Left kidney (tissue), 1 donor: ENCODE measurements at regions not wholly inside any gene's neighbourhood (a gene's known extent, or its start where the extent isn't known, plus 50 kb on each side); places are given as distances from the start of the nearest gene placed in this dataset.

Experiments
- DNase-seq: peaks from one replicate; pipeline ENCODE4 v3.0.0-alpha.2; 2013

GRCh38 chr11:37409124-37409523 is 811.1 kb upstream of the RAG2 start:
- no peak for DNase-seq

GRCh38 chr11:37407461-37407860 is 809.4 kb upstream of the RAG2 start:
- DNase-seq = no peak

DNA sequence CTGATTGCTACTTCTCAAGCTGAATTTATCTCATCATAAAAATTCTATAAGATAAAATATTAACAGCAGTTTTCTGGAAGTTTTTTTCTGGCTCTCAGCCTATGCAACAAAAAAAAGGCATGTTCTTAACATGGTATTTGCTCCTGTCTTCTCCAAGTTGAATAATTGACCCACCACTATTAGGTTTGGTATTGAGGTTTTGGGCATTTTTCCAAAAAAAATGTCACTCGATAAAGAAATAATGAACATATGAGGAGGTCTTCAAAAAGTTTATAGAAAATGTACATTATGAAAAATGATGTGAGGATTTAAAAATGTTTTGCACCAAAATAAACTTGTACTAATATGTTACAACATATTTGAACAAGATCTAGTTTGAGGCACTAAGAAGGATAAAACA is 808.6 kb upstream of the RAG2 start:
- DNase-seq = no peak

GRCh38 chr11:37404231-37404630 is 806.2 kb upstream of the RAG2 start:
- DNase-seq = no peak

GRCh38 chr11:37402663-37403062 is 804.6 kb upstream of the RAG2 start:
- DNase-seq = no peak

DNA sequence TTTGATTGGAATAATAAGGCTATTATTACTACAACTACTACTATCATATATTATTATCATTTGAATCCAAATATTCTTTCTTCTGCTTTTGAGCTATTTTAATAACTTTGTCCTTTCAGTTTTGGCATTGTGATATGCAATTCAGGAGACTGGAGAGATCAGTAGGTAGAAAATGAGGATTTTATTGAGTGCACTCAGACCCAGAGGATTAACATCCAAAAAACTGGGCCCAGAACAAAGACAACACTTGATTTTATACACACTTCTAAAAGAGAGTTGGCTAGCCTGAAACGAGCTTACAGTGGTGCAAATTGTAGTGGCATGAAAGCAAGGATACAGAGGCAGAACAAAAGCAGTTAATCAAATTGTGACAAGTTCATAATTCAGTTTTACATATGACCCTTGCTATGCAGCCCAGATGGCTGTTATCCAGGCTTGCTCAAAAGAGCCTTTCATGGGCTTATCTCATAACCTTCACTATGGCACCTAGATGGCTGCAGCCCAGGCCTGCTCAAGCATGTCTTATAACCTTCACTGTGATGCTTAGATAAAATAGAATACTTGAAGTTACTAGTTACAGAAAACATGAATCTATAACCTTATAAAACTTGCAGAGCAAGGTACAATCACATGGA is 796.3 kb upstream of the RAG2 start:
- DNase-seq = no peak

- DNase-seq = no peak
Observed at GRCh38 chr11:37391615-37392014, 793.6 kb upstream of the RAG2 start.

DNA sequence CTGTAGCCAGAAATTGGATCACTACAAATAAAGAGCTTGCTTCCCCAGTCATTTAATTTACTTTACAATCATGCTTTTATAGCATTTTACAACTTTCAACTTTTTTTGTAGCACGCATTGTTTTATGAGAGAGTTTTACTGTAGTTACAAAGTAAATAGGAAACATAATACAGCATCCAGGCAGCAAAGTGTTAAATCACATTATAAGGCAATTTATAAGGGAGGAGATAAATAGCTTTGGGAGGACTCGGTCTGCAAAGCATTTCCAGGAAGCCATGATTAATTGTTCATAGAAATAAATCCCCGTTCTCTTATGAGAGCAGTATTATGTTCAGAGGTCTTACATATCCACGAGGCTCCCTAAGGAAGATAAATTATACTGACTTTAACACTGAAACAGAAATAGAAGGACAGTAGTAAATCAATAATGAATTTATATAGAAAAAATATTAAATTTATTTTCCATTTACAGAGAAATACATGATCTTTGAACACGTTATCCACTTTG is 792.6 kb upstream of the RAG2 start:
- DNase-seq = peak; percentile 67

DNA sequence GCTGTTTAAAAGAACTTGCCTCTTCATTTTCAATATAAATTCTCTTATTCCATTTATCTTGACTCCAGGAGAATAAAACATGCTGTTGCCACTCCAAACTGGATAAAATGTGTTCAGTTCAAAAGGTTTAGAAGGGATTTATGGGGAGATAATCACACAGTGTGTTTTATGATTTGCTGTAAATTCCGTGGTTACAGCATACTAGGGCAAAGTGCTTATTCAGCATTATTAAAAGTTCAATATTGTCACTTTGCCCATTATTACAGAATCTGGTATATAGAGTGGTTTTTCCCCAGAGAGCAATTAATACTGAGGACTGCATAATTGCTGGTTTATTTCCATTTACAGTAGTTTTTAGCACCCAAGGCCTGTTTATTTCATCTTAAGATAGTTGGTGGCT is 780.9 kb upstream of the RAG2 start:
- no peak for DNase-seq

DNA sequence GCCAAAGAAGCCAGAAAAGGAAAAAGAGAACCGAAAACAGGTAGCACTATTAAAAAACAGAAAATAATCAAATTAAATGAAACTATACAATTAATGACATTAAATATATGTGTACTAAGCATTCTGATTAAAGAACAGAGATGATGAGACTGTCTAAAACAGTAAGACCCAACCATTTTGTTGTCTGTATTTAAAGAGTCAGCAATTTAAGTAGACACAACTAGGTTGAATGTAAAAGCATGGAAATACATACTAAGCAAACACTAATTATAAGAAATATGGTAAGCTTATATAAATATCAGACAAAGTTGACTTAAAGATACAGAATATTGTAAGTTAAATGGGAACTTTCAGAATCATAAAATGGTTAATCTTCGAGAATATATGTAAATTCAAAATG is 774.6 kb upstream of the RAG2 start:
- no peak for DNase-seq

- no peak for DNase-seq
Observed at GRCh38 chr11:37371346-37371970, 773.4 kb upstream of the RAG2 start.

DNA sequence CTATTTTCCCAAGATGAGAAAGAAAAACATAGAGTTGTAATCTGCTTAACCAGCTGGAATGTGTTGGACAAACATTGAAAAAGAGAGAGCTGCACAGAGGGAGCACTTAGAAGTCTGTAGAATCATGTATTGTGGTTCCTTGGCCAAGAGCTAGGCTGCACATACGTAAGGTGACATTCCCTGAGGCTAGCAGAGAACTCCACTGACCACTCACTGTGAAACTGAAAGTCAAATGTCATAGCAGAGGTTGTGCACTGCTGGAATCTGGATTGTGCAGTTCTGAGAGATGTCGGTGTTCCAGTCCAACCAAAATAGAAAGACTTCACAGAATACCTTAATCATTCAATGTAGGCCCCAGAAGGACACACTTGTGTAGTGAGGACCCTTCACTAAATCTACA is 772.8 kb upstream of the RAG2 start:
- DNase-seq = no peak

- DNase-seq = no peak
Observed at GRCh38 chr11:37364246-37364839, 766.3 kb upstream of the RAG2 start.

DNA sequence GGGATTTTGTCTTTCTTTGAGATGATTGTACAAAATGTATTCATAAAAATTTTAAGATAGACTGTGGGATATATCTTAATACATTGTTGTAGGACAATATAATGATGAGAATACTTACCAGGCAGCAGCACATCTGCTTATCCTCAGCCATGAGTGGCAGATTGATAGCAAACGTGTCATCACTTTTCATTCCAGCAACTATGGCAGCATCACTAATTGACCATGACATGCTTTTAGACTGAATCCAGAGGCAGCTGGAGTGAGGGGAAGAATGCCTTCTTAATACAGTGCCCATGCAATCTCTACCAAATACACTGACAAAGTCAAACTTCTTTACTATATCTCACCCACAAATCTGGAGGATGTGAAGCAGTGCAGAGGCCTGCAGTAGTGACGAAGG is 755.2 kb upstream of the RAG2 start:
- no peak for DNase-seq

GRCh38 chr11:37352485-37352884 is 754.4 kb upstream of the RAG2 start:
- no peak for DNase-seq

DNA sequence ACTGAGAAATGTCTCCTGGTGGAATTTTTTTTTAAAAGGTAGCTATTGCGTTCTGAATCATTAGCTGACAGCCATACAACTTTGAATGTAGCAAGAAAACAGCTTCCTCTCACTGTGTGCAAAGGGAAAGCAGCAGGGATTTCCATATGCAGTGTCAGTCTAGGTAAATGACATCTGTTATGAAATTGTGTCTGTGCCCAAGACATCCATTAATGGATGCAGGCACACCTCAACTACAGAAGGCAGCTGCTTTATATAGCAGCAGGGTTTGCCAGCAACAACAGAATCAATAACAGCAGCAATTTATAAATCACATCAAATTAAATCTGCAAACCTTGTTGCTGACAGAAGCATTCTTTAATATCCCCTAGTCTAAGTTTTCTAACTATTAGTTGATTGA is 745.3 kb upstream of the RAG2 start:
- DNase-seq = no peak

DNA sequence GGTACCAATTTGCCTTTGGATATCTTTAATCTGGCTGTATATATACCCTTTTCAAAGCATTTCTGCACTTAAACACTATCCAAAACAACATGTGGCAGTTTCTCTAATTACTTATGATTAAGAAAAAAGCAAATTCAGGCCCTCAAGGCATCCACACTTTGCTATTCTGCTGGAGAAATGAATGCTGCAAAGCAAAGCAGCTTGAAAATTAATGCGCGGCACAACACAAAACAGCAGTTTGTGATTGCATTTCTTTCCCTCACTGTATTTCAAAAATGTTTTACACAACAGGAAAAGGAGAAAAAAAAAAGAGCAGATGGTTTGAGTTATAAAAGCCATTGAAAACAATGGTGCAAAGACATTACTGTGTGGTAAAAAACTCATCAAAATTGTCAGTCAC is 738.4 kb upstream of the RAG2 start:
- no peak for DNase-seq

GRCh38 chr11:37333345-37333744 is 735.3 kb upstream of the RAG2 start:
- DNase-seq = no peak

- DNase-seq = no peak
Observed at GRCh38 chr11:37323843-37324242, 725.8 kb upstream of the RAG2 start.

DNA sequence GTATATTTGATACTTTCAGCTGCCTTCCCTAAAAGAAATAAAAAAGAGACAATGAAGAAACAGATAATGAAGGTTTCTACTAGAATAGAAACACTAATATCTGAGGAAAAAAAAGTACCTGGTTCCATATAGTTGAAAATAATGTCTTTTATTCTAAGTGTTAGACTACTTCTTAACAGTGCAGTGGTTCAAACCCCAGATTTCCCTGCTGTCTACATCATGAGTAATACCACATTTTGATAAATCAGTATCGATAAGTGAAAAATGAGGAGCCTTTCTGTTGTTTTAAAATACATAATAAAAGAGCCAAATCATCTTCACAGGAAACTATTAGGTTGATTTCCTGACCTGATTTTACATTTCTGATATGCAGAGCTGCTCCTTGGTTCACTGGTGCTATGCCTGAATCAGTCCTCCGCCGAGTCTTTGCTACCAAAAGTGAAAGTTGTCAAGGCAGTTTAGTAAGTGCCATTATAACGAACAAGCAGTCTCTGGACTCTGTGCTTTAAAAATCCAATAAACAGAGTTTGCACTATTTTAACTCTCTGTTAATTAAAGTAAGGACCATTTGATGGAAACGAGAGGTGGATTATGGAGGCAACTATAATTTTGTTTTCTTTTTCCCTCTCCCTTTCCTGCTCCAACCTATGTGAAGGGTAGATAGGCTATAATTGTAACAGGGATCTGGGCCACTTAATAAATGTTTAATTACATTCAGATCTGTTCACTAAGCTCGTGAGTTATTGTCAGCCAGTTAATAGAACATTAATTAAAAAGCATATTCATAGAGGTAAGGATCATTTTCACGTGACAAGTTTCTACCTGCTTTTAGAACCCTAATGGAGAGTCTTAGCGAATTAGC is 724.5 kb upstream of the RAG2 start:
- no peak for DNase-seq

- DNase-seq = no peak
Observed at GRCh38 chr11:37320921-37321320, 722.9 kb upstream of the RAG2 start.

GRCh38 chr11:37317803-37318202 is 719.8 kb upstream of the RAG2 start:
- no peak for DNase-seq

GRCh38 chr11:37313266-37313665 is 715.2 kb upstream of the RAG2 start:
- DNase-seq = no peak
